ENCODE measurements at regions not wholly inside any gene's neighbourhood (a gene's known extent, or its start where the extent isn't known, plus 50 kb on each side); places are given as distances from the start of the nearest gene placed in this dataset.
"Not testable (repeated sequence)": the region's sequence is repeated elsewhere in the genome, so short reads cannot be mapped to it uniquely, and the experiment has no call there.

DNA sequence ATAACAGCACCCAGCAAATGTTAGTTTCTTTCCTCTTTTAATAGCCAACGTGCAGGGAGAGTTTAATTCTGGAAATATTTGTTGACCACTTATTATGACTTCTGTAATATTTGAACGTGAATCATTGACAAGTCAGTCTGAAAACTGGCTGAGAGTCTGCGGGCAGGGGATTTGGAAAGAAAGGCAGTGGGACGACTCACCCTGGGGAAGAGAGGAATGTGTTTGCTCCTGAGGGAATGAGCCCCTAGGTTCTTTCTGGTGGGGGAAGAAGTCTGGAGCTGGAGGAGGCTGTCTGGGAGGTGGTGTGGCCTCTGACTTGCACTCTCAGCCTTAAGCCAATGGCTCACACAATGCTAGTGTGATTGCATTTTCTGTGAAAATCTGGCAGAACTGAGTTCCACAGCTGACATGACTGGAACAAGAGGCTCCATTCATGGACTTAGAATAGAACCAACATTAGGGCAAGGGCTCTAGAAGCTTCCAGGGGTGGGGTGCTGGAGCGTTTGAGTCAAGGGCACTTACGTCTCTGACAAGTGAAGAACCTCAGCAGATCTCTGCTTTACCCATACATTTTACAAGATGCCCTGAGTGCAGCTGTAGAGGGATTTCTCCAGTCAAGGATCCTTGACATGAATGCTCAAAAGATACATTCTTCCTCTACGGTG, 100.7 kb downstream of the KBTBD2 start:
- peak overlapping the region; percentile 27; the same call in 1 of the 2 replicates for H2BK120ac ChIP-seq (ENCODE audit: low read depth, low read length)
- peak overlapping the region; percentile 29; the same call in 1 of the 2 replicates for H3K4ac ChIP-seq (ENCODE audit: low read depth, low read length)
- H3K36me3 ChIP-seq (ENCODE audit: control insufficient read depth, insufficient read depth, low read length); H3K79me1 ChIP-seq (ENCODE audit: low read depth in 1 of 2, low read length in 2 of 2); BruUV-seq (replicated peaks); H3K27me3 ChIP-seq (ENCODE audit: control insufficient read depth, insufficient read depth, low read length); H3K14ac ChIP-seq (replicated peaks; ENCODE audit: low read depth, low read length); H3K9ac ChIP-seq (ENCODE audit: low read depth, low read length); H2BK15ac ChIP-seq (ENCODE audit: low read depth, low read length); H2AFZ ChIP-seq (replicated peaks; ENCODE audit: low read length, poor library complexity); H2AK9ac ChIP-seq (replicated peaks; ENCODE audit: low read depth, low read length, poor library complexity); H3K4me2 ChIP-seq (ENCODE audit: low read depth, low read length); H4K8ac ChIP-seq (ENCODE audit: low read depth in 2 of 2, low read length in 2 of 2); H4K91ac ChIP-seq (ENCODE audit: insufficient read depth, low read depth, low read length); H3K9me1 ChIP-seq (ENCODE audit: insufficient read depth, low read length); H3K27ac ChIP-seq (ENCODE audit: insufficient read depth, low read length); H3K4me3 ChIP-seq (ENCODE audit: insufficient read depth, low read depth, low read length); CTCF ChIA-PET; intact Hi-C loops (cut with micrococcal nuclease); H4K20me1 ChIP-seq (ENCODE audit: insufficient read depth, low read length); H3K56ac ChIP-seq (ENCODE audit: extremely low read depth, insufficient read depth, low read length); H2BK20ac ChIP-seq (ENCODE audit: low read depth, low read length); H3K23ac ChIP-seq (ENCODE audit: low read depth, low read length); H3K4me1 ChIP-seq (ENCODE audit: control insufficient read depth, insufficient read depth, low read length); POLR2A ChIA-PET (ENCODE audit: unreplicated experiment); dilution Hi-C loops (cut with HindIII; ENCODE audit: low sequenced_read_pairs, unreplicated experiment); H2AK5ac ChIP-seq (ENCODE audit: low read depth, low read length); H3K9me3 ChIP-seq (ENCODE audit: control insufficient read depth, insufficient read depth, low read length); H3K18ac ChIP-seq (ENCODE audit: low read depth, low read length); in situ Hi-C loops (cut with MboI; ENCODE audit: low sequenced_read_pairs); H4K5ac ChIP-seq (ENCODE audit: low read depth, low read length): not testable (repeated sequence)
- ATAC-seq (ENCODE audit: low read depth) (peak; percentile 97), DNase-seq (peak; percentile 86)
- TF ChIP-seq FOS (IDR thresholded peaks at IDR 0.05; ENCODE audit: low read depth, low read length) (peak; percentile 72), BHLHE40 (IDR thresholded peaks at IDR 0.05; ENCODE audit: low read depth, low read length) (peak; percentile 23; the same call in 1 of the 2 replicates), MAZ (IDR thresholded peaks at IDR 0.05; ENCODE audit: borderline replicate concordance, low read depth, low read length) (peak; percentile 26; the same call in 1 of the 2 replicates), CEBPB (IDR thresholded peaks at IDR 0.05; ENCODE audit: low read depth, low read length) (0 out of 2 replicates have a peak, but pooled peaks have one; percentile 36)
- peak overlapping the region; percentile 36 for H2BK5ac ChIP-seq (ENCODE audit: low read depth, low read length, poor library complexity, severe bottlenecking)
- no CpG with 5 or more reads among the region's 7 CpGs for WGBS, 2 experiments (ENCODE audit: extremely low coverage in 2 of 2, insufficient read length in 1 of 2)

DNA sequence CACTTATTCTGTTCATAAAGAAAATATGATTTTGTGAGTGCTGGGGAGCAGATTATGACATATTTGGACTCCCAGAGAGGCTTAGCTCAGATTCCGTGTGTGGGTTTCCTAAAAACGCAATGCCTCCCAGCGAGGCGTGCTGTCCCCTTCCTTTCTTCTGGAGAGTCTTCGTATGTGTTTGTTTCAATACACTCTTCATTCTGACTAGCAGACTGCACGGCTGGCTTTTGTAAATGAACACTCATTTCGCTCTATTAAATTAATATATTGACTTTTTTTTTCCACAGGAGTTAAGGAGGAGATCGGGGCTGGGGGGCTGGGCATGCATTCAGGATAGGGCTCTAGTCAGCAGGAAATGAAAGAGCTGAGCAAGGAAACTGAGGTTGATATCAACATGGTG, 102.3 kb downstream of the KBTBD2 start:
- Histone ChIP-seq H3K4me2 (ENCODE audit: low read depth, low read length) (peak overlapping the region; percentile 25; the same call in 1 of the 2 replicates), H4K91ac (ENCODE audit: insufficient read depth, low read depth, low read length) (0 out of 2 replicates have a peak overlapping the region, but pooled peaks have one; percentile 3), H3K14ac (replicated peaks; ENCODE audit: low read depth, low read length) (peak overlapping the region; percentile 2; the same call in 1 of the 2 replicates), H2BK120ac (ENCODE audit: low read depth, low read length) (peak overlapping the region; percentile 78)
- H3K9me3 ChIP-seq (ENCODE audit: control insufficient read depth, insufficient read depth, low read length); H4K8ac ChIP-seq (ENCODE audit: low read depth in 2 of 2, low read length in 2 of 2); BruUV-seq (replicated peaks); H3K9me1 ChIP-seq (ENCODE audit: insufficient read depth, low read length); H4K5ac ChIP-seq (ENCODE audit: low read depth, low read length); H3K4me3 ChIP-seq (ENCODE audit: insufficient read depth, low read depth, low read length); H3K27ac ChIP-seq (ENCODE audit: insufficient read depth, low read length); H2AFZ ChIP-seq (replicated peaks; ENCODE audit: low read length, poor library complexity); H3K18ac ChIP-seq (ENCODE audit: low read depth, low read length); H2BK15ac ChIP-seq (ENCODE audit: low read depth, low read length); H2AK9ac ChIP-seq (replicated peaks; ENCODE audit: low read depth, low read length, poor library complexity); H3K23ac ChIP-seq (ENCODE audit: low read depth, low read length); H2AK5ac ChIP-seq (ENCODE audit: low read depth, low read length); CTCF ChIA-PET; H3K9ac ChIP-seq (ENCODE audit: low read depth, low read length); H3K36me3 ChIP-seq (ENCODE audit: control insufficient read depth, insufficient read depth, low read length); H2BK5ac ChIP-seq (ENCODE audit: low read depth, low read length, poor library complexity, severe bottlenecking); H3K4me1 ChIP-seq (ENCODE audit: control insufficient read depth, insufficient read depth, low read length); POLR2A ChIA-PET (ENCODE audit: unreplicated experiment); H2BK20ac ChIP-seq (ENCODE audit: low read depth, low read length); H3K56ac ChIP-seq (ENCODE audit: extremely low read depth, insufficient read depth, low read length); DNase-seq; H3K79me1 ChIP-seq (ENCODE audit: low read depth in 1 of 2, low read length in 2 of 2); intact Hi-C loops (cut with micrococcal nuclease); H3K27me3 ChIP-seq (ENCODE audit: control insufficient read depth, insufficient read depth, low read length); ATAC-seq (ENCODE audit: low read depth); H3K4ac ChIP-seq (ENCODE audit: low read depth, low read length); dilution Hi-C loops (cut with HindIII; ENCODE audit: low sequenced_read_pairs, unreplicated experiment); in situ Hi-C loops (cut with MboI; ENCODE audit: low sequenced_read_pairs); H4K20me1 ChIP-seq (ENCODE audit: insufficient read depth, low read length): not testable (repeated sequence)
- WGBS, 2 experiments (ENCODE audit: extremely low coverage in 2 of 2, insufficient read length in 1 of 2) = no CpG with 5 or more reads among the region's 8 CpGs
